Embryonic facial prominence (tissue), 1 donor: ENCODE measurements at regions not wholly inside any gene's neighbourhood (a gene's known extent, or its start where the extent isn't known, plus 50 kb on each side); places are given as distances from the start of the nearest gene placed in this dataset.

Experiments used
- DNase-seq: peaks from one replicate; pipeline ENCODE4 v3.0.0-alpha.2; 2016; ENCODE audit errors: extremely low spot score

DNA sequence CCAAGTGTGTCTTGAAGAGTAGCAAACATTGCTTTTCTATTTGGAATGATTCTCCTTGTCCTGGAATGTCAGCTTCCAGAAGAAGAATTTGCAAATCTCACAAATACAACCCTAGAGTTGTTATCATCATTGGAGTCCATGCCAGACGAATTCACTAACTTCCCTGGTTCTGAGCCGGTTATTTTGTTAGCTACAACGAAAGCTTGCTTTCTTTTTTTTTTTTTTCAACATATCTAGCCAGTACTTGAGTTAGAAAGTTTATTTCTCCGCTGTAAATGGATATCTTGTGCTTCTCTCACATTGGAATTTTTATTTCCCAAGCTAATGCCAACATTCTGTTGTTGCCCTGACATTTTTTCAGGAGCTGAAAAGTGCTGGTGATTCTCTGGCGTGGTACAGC, 138.1 kb upstream of the POM121L12 start:
- no peak for DNase-seq

GRCh38 chr7:52877240-52877639, 158.2 kb upstream of the POM121L12 start:
- DNase-seq, result no peak

- no peak for DNase-seq
These were observed 159.0 kb upstream of the POM121L12 start for GRCh38 chr7:52876402-52876801.

GRCh38 chr7:52863652-52864051, 171.8 kb upstream of the POM121L12 start:
- no peak for DNase-seq

- no peak for DNase-seq
These were observed 173.1 kb upstream of the POM121L12 start for GRCh38 chr7:52862321-52862720.

DNA sequence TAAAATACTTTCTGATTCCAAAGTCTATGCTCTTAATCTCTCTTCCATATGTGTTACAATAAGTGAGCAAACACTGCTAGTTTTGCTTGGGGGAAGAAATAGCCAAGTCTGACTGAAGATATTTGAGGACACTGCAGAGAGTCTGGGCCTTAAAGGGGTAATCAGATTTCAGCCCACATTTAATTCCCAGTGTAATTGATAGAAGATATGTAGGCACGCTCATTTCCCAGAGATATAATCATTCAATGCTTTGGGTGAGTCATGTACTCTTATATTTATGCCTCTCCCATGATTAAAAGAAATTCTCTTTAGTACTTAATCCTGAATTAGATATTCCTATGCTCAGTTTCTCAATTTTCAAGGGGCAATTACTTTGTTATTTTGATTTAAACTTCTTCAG, 178.1 kb upstream of the POM121L12 start:
- no peak for DNase-seq

DNA sequence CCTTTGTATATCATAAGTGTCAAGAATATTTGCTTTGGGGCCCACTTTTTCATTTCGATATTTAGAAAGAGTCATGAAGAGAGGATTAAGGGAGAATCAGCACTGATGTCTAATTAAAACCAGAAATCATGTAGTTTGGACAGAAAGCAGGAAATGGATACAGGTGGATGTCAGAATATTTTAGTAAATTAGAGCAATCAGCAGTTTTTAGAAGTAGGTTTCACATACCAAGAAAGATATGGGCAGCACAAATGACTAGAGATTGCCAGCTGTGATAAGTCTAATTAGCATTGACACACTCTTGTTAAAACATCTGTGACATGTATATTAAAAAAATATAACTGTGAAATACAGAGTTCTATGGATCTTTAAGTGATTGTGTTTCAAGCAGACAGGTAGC, 180.8 kb upstream of the POM121L12 start:
- DNase-seq, result no peak

DNA sequence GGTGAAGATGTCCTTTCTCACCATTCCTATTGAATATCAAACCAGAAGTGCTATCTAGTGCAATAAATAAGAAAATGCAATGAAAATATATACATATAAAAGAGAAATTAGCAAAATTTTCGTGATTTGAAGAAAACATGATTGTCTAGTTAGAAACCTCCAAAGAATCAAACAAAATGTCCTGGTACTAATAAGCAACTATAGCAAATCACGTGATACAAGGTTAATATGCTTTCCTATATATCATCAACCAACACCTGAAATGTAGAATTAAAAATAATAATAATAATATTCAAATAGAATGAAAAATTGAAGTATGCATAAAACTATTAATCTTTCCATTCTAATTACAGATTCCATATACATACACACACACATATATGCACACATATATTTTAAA, 183.9 kb upstream of the POM121L12 start:
- no peak for DNase-seq

DNA sequence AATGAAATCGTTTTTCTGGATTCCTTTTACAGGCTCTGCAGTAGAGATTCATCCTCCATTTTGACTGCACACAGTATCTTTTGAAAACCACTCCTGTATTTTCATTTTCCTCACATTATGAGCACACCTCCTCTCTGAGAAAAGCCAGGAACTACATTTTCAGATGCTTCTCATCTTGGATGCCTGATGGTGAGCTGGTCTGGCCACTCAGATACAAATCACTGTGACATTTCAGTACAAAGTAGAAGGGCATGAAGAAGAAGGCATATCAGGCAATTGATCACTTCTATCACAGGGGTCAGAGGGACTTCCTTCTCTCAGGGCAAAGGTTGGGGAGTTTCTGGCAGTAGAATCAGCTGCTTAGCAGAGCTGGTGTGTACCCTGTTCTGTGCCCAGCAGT, 192.0 kb upstream of the POM121L12 start:
- DNase-seq, result no peak

GRCh38 chr7:52842202-52842900, 193.1 kb upstream of the POM121L12 start:
- DNase-seq, result no peak

DNA sequence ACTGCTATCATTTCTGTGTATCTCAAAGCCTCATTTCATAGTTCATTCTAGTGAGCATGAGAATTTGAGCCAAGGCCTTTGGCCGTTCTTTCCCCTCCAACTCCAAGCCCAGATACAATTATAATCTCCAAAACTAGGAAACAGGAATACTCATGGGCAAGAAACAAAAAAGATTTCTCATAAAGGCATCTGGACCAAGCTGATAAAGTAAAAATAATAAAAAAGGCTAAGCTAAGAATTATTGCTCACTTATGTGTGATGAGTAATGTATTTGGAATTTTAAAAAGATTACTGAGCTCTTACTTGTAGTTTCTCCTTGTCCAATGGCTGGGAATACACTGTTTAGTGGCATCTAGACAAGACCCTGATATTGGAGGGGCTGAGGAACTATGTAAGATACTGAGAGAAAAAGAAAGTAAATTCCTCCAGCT, 196.4 kb upstream of the POM121L12 start:
- DNase-seq, result no peak

DNA sequence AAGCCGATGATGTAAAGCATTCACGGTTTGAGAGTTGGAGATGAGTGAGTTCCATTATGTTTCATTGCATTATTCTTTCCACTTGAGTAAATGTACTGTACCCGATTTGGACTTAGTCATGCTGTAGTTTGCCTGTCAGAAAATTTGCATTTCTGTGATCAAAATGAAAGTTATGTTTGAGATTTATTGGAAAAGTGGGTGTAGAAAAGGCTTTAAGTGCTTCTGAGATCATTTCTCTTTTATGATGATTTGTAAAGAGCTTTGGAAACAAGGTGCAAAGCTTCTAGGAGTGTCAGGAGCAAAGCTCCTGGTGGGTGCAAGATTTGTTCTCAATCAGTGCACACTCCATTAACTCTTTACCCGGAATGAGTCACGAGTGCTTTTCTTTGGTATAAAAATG, 204.1 kb upstream of the POM121L12 start:
- no peak for DNase-seq

GRCh38 chr7:52830801-52831200, 204.6 kb upstream of the POM121L12 start:
- no peak for DNase-seq

DNA sequence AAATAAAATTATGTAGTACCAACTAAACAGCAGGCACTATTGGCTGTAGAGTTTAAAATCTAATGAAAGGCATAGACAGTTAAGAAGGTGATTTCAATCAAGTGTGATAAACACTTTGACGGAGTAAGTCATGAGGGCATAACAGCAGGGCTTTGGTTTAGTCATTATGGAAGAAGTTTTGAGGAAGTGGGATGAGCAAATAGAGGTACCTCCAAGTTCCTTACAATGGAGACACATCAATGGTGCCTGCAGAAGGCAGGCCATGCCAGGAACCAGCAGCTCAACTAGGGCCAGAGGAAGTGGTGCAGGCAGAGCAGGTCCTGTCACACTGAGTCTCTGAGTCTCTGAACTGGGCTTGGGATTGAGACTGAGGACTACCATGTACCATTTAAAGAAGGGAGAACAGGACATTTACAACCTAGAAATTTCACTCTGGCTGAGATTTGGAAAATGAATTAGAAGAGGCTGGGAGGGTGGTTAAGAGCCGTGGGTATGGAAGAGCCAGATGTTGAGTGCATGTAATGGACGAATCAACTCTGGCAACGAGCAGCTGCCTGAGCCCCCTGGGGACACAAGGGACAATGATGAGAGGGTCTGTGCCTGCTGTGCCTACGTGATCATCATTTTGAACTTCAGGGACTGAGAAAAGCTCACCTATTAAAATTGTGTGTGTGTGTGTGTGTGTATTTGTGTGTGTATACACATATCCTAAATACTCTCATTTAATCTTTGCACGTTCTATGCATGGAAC, 208.7 kb upstream of the POM121L12 start:
- no peak for DNase-seq

GRCh38 chr7:52825611-52826010, 209.8 kb upstream of the POM121L12 start:
- DNase-seq, result no peak

GRCh38 chr7:52811537-52811936, 223.9 kb upstream of the POM121L12 start:
- no peak for DNase-seq

GRCh38 chr7:52799817-52800216, 235.6 kb upstream of the POM121L12 start:
- DNase-seq, result no peak

- DNase-seq, result no peak
These were observed 237.6 kb upstream of the POM121L12 start for GRCh38 chr7:52797801-52798200.

GRCh38 chr7:52794621-52795020, 240.8 kb upstream of the POM121L12 start:
- no peak for DNase-seq

DNA sequence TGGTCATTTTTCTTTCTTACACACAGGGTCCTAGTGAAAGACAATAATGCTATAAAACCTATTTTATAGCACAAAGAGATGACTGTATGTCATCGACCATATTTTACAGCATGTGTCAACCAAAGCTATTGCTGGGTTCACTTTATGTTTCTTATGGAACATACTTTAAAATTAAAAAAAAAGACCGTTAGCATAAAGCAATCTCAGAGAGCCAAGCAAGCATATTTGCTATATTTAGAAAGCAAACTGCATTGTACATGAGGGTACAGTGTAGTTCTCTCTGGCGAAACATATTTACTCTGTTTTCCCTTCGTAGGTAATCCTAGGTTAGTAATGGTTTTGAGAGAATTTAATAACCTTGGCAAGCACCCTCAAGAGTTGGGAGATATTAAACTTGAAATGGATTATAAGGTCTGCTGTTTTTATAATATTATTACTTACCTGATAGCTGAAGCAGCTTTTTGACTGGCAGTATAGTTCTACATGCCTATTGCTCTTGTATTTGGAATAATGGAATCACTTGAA, 244.2 kb upstream of the POM121L12 start:
- DNase-seq, result no peak

GRCh38 chr7:52786174-52786573, 249.3 kb upstream of the POM121L12 start:
- no peak for DNase-seq

DNA sequence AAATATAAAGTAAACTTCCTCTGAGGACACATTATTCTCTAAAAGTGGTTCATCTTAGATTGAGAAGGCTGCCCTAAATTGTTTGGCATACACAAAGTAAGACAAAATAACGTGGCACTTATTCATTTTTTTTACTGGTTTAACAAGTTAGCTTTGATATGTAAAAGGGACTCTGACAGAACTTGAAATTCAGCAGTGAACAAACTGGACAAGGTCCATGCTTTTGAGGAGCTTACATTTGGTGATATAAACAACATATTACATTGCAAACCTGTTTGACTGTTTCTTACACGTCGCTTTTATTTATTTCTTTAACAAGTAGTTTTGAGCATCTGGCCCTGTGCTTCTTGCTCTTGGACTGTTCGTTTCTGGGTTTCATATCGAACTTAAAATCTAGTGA, 253.1 kb upstream of the POM121L12 start:
- DNase-seq, result no peak

- DNase-seq, result no peak
These were observed 254.2 kb upstream of the POM121L12 start for GRCh38 chr7:52781250-52781649.
